NCI-H2081 treated with DMSO at 0.1 percent for 48 hours (cell line): ENCODE measurements at regions not wholly inside any gene's neighbourhood (a gene's known extent, or its start where the extent isn't known, plus 50 kb on each side); places are given as distances from the start of the nearest gene placed in this dataset.
"Not testable (repeated sequence)": the region's sequence is repeated elsewhere in the genome, so short reads cannot be mapped to it uniquely, and the experiment has no call there.

ENCODE experiments used
- DNase-seq: peaks from one replicate; lab custom pipeline; 2025; lab: John Stamatoyannopoulos, UW

GRCh38 chr12:84054811-84055210 lies 857.8 kb downstream of the SLC6A15 start:
- DNase-seq, result no peak

- DNase-seq, result no peak
Measured at GRCh38 chr12:84047881-84048280, 864.7 kb downstream of the SLC6A15 start.

- no peak for DNase-seq
Measured at GRCh38 chr12:84046859-84047258, 865.7 kb downstream of the SLC6A15 start.

GRCh38 chr12:84043355-84043754 lies 869.2 kb downstream of the SLC6A15 start:
- DNase-seq, result no peak

- DNase-seq, result no peak
Measured at GRCh38 chr12:84038242-84038641, 874.4 kb downstream of the SLC6A15 start.

GRCh38 chr12:84036912-84037311 lies 875.7 kb downstream of the SLC6A15 start:
- no peak for DNase-seq

- DNase-seq, result no peak
Measured at GRCh38 chr12:84035766-84036165, 876.8 kb downstream of the SLC6A15 start.

- DNase-seq, result no peak
Measured at GRCh38 chr12:84034871-84035270, 877.7 kb downstream of the SLC6A15 start.

- no peak for DNase-seq
Measured at GRCh38 chr12:84033162-84033561, 879.4 kb downstream of the SLC6A15 start.

GRCh38 chr12:84018556-84019179 lies 893.9 kb downstream of the SLC6A15 start:
- DNase-seq, result not testable (repeated sequence)

GRCh38 chr12:84016956-84017355 lies 895.6 kb downstream of the SLC6A15 start:
- no peak for DNase-seq

- no peak for DNase-seq
Measured at GRCh38 chr12:83997423-83997822, 915.2 kb downstream of the SLC6A15 start.

GRCh38 chr12:83996671-83997070 lies 915.9 kb downstream of the SLC6A15 start:
- no peak for DNase-seq

GRCh38 chr12:83985084-83985483 lies 927.5 kb downstream of the SLC6A15 start:
- DNase-seq, result no peak

- DNase-seq, result no peak
Measured at GRCh38 chr12:83980398-83980797, 932.2 kb downstream of the SLC6A15 start.

GRCh38 chr12:83979785-83980184 lies 932.8 kb downstream of the SLC6A15 start:
- DNase-seq, result no peak

- DNase-seq, result no peak
Measured at GRCh38 chr12:83971781-83972180, 940.8 kb downstream of the SLC6A15 start.

- no peak for DNase-seq
Measured at GRCh38 chr12:83960767-83961166, 951.8 kb downstream of the SLC6A15 start.

- no peak for DNase-seq
Measured at GRCh38 chr12:83958997-83959396, 953.6 kb downstream of the SLC6A15 start.

GRCh38 chr12:83954956-83955601 lies 957.5 kb downstream of the SLC6A15 start:
- DNase-seq, result no peak

GRCh38 chr12:83954071-83954789 lies 958.4 kb downstream of the SLC6A15 start:
- no peak for DNase-seq

GRCh38 chr12:83945871-83946270 lies 966.7 kb downstream of the SLC6A15 start:
- DNase-seq, result no peak

- DNase-seq, result no peak
Measured at GRCh38 chr12:83939718-83940117, 972.9 kb downstream of the SLC6A15 start.
